HS-27A (cell line): ENCODE measurements at regions not wholly inside any gene's neighbourhood (a gene's known extent, or its start where the extent isn't known, plus 50 kb on each side); places are given as distances from the start of the nearest gene placed in this dataset.
A peak's percentile ranks its signal among the peaks of the same experiment; 100 is the strongest.
"Not testable (repeated sequence)": the region's sequence is repeated elsewhere in the genome, so short reads cannot be mapped to it uniquely, and the experiment has no call there.

Experiments
- DNase-seq: peaks from one replicate; pipeline ENCODE4 v3.0.0-alpha.2; 2012; ENCODE audit warnings: low read depth, missing footprints

DNA sequence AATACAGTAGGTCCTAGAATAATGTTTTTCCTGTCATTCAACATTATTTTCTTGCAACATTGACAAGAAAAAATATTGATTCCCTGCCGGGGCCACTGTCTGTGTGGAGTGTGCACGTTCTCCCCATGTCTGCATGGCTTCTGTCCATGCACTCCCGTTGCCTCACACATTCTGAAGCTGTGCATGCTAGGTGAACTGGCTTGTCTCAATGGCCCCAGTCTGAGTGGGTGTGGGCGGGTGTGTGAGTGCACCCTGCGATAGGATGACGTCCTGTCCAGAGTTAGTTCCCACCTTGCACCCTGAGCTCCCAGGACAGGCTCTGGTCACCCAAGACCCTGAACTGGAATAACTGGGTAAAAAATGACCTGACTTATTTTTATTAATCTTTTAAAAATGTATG lies 186.1 kb downstream of the CAND1 start:
- DNase-seq, result no peak

GRCh38 chr12:67456431-67456901 lies 187.3 kb downstream of the CAND1 start:
- no peak for DNase-seq

GRCh38 chr12:67457136-67457535 lies 188.0 kb downstream of the CAND1 start:
- no peak for DNase-seq

GRCh38 chr12:67457778-67458665 lies 188.9 kb downstream of the CAND1 start:
- no peak for DNase-seq

GRCh38 chr12:67459173-67459572 lies 189.4 kb upstream of the DYRK2 start:
- no peak for DNase-seq

GRCh38 chr12:67459578-67459977 lies 189.0 kb upstream of the DYRK2 start:
- DNase-seq, result no peak

- no peak for DNase-seq
Measured at GRCh38 chr12:67460388-67460787, 188.2 kb upstream of the DYRK2 start.

- no peak for DNase-seq
Measured at GRCh38 chr12:67468549-67469245, 179.8 kb upstream of the DYRK2 start.

- no peak for DNase-seq
Measured at GRCh38 chr12:67469666-67470065, 178.9 kb upstream of the DYRK2 start.

GRCh38 chr12:67471810-67472209 lies 176.7 kb upstream of the DYRK2 start:
- DNase-seq, result no peak

GRCh38 chr12:67472539-67472938 lies 176.0 kb upstream of the DYRK2 start:
- no peak for DNase-seq

DNA sequence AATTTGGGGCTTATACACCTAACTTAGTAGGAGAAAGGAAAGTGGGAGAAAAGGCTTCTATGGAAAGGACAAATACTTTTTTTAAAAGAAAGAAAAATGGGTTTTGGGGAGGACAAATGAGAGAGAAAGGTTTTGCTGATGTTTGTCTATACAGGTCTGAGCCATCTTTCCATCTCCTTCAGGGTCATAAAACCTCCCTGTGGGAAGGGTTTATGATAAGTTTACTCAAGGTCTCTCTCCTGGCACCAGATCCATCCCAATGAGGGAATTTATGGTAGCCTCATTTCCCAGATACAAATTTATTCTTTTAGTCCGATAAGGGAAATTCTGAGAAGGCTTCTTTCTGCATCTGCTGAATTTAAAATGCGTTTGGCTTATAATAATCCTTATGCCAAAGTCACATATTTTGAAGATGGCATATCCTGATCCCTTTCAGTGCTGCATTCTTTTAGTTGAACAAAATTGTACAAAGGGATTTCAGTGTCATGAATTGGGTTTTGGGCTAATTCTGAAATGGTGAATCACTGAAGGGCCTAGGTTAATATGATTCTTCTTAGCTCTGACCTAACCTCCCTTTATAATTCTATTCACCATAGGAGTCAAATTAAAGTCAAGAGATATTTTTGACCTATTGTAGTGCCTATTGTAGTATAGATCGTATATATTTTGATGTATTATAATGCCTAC lies 173.5 kb upstream of the DYRK2 start:
- DNase-seq, result peak; percentile 38

GRCh38 chr12:67475725-67476124 lies 172.8 kb upstream of the DYRK2 start:
- DNase-seq, result peak; percentile 24

GRCh38 chr12:67477681-67478265 lies 170.8 kb upstream of the DYRK2 start:
- DNase-seq, result peak; percentile 34

DNA sequence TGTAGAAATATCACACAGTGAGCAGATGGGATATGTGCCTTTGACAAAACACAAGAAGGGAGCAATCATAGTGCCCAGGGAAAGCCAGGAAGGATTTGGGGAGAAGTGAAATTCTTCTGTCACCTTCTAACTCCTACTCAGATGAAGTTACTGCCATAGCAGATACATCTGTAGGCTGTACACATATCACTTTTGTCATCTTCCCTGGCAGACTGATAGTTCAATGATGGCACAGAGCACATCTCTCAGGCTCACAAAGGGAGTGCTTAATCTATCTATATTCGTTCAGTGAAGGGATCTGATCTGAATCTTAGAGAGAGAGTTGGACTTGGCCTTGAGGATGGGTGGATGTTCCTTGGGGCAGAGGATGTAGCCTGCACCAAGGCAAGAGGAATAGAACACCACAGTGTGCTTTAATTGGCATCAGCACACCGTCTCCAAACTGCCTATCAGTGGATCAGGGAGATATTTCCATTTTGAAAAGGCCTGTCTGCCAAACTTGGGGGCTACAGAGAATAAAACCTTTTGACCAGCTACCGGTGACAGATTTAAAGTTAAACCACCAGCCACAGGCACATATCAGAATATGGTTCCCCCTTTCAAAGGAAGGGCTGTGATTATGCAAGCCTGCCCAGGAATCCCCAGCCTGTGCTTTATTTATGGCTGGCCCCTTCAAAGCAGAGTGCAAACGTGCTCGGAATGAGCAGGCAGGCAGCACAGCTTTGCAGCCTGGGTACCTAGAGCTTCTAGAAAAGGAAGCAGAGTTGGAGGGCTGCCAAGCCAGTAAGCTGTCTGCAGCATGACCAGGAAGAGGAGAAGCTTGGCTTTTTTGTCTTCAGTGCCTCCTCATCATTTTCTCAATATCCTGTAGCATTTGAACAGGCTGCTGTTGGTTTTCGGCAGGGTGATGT lies 165.5 kb upstream of the DYRK2 start:
- no peak for DNase-seq

GRCh38 chr12:67483871-67484554 lies 164.5 kb upstream of the DYRK2 start:
- no peak for DNase-seq

DNA sequence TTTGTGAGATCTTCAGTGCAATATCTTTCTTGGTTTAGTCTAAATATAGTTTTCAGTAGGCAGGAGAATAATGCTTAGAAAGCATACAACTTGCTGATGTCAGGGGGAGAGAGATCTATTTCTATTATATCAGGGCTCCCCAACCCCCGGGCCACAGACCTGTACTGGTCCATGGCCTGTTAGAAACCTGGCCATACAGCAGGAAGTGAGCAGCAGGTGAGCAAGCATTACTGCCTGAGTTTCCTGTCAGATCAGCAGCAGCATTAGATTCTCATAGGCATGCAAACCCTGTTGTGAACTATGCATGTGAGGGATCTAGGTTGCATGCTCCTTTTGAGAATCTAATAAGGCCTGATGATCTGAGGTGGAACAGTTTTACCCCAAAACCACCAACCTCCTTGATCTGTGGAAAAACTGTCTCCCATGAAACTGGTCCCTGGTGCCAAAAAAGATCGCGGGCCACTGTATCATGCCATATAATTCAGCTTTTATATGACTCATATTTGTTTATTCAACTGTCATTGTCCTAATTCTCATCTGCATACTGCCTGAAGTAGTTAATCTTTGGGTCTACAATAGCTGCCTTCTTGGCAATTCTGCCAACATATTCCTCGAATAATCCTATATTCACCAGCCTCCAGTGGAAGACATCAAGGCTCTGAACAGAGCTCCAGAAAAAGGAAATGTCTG lies 163.6 kb upstream of the DYRK2 start:
- DNase-seq, result no peak

GRCh38 chr12:67486671-67487070 lies 161.9 kb upstream of the DYRK2 start:
- DNase-seq, result no peak

DNA sequence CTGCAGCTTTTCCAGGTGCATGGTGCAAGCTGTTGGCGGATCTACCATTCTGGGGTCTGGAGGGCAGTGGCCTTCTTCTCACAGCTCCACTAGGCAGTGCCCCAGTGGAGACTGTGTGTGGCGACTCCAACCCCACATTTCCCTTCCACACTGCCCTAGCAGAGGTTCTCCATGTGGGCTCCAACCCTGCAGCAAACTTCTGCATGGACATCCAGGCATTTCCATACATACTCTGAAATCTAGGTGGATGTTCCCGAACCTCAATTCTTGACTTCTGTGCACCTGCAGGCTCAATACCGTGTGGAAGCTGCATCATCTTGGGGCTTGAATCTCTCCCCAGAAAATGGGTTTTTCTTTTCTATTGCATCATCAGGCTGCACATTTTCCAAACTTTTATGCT lies 160.2 kb upstream of the DYRK2 start:
- DNase-seq, result not testable (repeated sequence)

GRCh38 chr12:67489007-67489406 lies 159.5 kb upstream of the DYRK2 start:
- DNase-seq, result no peak
